Coronary artery (tissue), 2 donors: ENCODE measurements at regions not wholly inside any gene's neighbourhood (a gene's known extent, or its start where the extent isn't known, plus 50 kb on each side); places are given as distances from the start of the nearest gene placed in this dataset.
"Not testable (repeated sequence)": the region's sequence is repeated elsewhere in the genome, so short reads cannot be mapped to it uniquely, and the experiment has no call there.

ENCODE experiments used
- DNase-seq: peaks from one replicate; pipeline ENCODE4 v3.0.0-alpha.2; 2017; ENCODE audit warnings: low spot score
- H3K27ac ChIP-seq, 2 donors: fragments of 200-600 bp; sonication (generic); one replicate each; pipeline ENCODE4 v1.5.1; 2016 to 2019
- H3K4me3 ChIP-seq: fragments of 200-600 bp; sonication (generic); 2 replicates; pipeline ENCODE4 v1.5.1; 2016; ENCODE audit warnings: mild to moderate bottlenecking, moderate library complexity
- CTCF ChIP-seq: fragments of 200-600 bp; sonication (generic); IDR thresholded peaks from one replicate; pipeline ENCODE4 v1.5.1; 2019; ENCODE audit warnings: antibody characterized with exemption

GRCh38 chr5:63022403-63022802, 443.8 kb downstream of the LRRC70 start:
- no peak for TF ChIP-seq CTCF
- H3K4me3 ChIP-seq = no peak overlapping the region
- H3K27ac ChIP-seq = no peak overlapping the region
- no peak for DNase-seq

DNA sequence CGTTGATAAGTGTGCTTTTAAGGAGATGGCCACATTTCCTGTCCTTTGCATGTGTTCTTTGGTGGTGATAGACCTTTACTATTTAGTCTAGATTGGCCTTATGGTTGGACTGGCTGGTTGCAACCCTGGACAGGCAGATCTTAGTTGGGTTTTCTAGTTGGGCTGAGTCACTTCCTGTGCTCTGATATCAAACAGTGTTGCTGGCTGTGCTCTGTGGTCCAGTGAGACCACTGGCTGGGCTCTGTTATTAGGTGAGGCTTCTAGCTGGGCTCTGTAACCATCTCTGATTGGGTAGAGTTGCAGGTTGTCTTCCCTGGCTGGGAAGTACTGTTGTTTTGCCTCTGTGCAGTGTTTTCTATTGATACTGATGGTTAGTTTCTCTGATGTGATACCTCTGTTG, 432.5 kb downstream of the LRRC70 start:
- H3K27ac ChIP-seq = no peak overlapping the region
- no peak for DNase-seq
- no peak overlapping the region for H3K4me3 ChIP-seq
- no peak for TF ChIP-seq CTCF

GRCh38 chr5:63008195-63008594, 429.6 kb downstream of the LRRC70 start:
- DNase-seq = no peak
- Histone ChIP-seq H3K27ac (no peak overlapping the region), H3K4me3 (no peak overlapping the region)
- no peak for TF ChIP-seq CTCF

- not testable (repeated sequence) for H3K4me3 ChIP-seq, DNase-seq
Measured at GRCh38 chr5:62994842-62995241, 416.2 kb downstream of the LRRC70 start.

GRCh38 chr5:62985749-62986148, 407.1 kb downstream of the LRRC70 start:
- TF ChIP-seq CTCF = no peak
- H3K4me3 ChIP-seq = no peak overlapping the region
- no peak overlapping the region for H3K27ac ChIP-seq
- DNase-seq = no peak

More at GRCh38 chr5:62994842-62995241, 416.2 kb downstream of the LRRC70 start:
- not testable (repeated sequence) for H3K27ac ChIP-seq

DNA sequence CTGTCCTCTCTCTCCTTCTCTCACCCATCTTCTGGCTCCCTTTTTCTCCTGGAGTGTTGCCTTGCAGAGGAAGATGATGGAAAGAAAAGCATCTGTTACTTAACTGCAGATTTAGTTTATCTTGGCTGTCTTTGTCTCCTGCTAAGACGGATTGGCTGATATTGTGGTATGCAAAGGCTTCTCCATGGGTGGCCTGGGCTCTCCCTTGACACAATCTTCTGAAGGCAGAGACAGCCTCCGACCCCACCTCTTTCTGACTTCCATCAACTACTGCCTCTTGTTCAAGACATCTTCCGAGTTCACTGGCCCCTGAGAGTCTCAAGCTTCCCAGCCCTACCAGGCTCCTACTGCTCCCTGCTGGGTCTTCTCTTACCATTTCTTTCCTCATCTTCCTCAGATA, 403.7 kb downstream of the LRRC70 start:
- no peak for TF ChIP-seq CTCF
- no peak overlapping the region for H3K4me3 ChIP-seq
- no peak for DNase-seq
- H3K27ac ChIP-seq = no peak overlapping the region

GRCh38 chr5:62980884-62981283, 402.3 kb downstream of the LRRC70 start:
- no peak for DNase-seq
- TF ChIP-seq CTCF = no peak
- Histone ChIP-seq H3K27ac (no peak overlapping the region), H3K4me3 (no peak overlapping the region)

DNA sequence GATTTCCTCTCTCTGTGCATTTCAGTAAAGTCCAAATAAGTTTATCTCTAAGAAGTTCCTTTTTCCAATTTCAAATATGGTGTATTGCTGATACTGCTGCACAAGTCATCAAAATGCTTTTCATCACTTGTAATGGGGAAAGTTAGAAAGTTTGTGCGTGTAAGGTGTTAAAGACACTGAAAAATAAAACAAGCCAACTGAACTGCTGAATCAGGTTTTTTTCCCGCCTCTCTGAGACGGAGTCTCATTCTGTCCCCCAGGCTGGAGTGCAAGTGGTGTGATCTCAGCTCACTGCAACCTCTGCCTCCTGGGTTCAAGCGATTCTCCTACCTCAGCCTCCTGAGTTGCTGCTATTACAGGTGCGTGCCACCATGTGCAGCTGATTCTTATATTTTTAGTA, 400.9 kb downstream of the LRRC70 start:
- H3K4me3 ChIP-seq = no peak overlapping the region
- H3K27ac ChIP-seq = no peak overlapping the region
- no peak for TF ChIP-seq CTCF
- no peak for DNase-seq
